ENCODE measurements at regions not wholly inside any gene's neighbourhood (a gene's known extent, or its start where the extent isn't known, plus 50 kb on each side); places are given as distances from the start of the nearest gene placed in this dataset.

DNA sequence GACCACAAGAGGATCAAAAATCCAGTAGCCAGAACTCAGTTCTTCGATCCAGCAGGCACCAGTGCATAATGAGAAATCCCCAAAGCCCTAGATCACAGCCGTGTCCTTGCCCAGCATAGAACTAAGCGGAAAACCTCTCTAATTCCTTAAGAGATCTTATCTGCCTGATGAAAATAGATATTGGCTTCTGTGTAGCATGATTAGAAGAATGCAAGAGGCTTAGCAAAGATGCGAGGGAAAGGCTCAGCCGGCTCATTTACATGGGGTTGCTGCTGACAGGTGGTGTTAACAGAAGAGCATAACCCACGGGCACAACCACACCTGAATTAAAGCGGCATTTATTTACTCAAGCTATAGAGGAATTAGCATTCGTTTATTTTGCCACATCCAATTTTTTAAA is 400.0 kb upstream of the ADAMTS16 start:
- TF ChIP-seq POLR2A (IDR thresholded peaks at IDR 0.05) (no peak), CTCF (IDR thresholded peaks at IDR 0.05) (no peak), EP300 (IDR thresholded peaks at IDR 0.05) (no peak), POLR2AphosphoS5 (IDR thresholded peaks at IDR 0.05) (no peak)
